ENCODE measurements at regions not wholly inside any gene's neighbourhood (a gene's known extent, or its start where the extent isn't known, plus 50 kb on each side); places are given as distances from the start of the nearest gene placed in this dataset.
A peak's percentile ranks its signal among the peaks of the same experiment; 100 is the strongest.

DNA sequence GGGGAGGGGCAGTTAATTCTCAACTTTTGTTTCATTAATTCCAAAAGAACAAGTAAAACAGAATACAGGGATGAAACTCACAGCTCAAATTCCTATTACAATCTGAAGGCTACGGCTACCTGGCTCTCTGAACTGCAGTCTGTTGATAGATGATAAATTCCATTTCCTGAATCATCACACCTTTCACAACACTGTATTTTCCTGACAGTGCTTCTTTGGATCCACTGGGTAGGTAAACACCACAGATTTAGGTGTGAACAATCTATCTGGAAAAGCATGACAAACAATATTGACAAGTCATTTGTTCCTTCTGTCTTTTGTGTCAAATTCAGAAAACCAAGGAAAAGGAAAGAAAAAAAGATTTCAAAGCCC is 843.2 kb downstream of the LRRTM4 start:
- Histone ChIP-seq H3K36me3 (ENCODE audit: control insufficient read depth in 2 of 2, extremely low read depth in 1 of 2, insufficient read depth in 2 of 2, low read length in 2 of 2) (no peaks in the 10 kb centered on the region), H2AFZ (ENCODE audit: low read depth, low read length) (no peak overlapping the region), H3K4me3 (replicated peaks in 1 of 3; ENCODE audit: insufficient read depth in 1 of 3, low read depth in 1 of 3, low read length in 3 of 3) (no peak overlapping the region), H3K79me2 (ENCODE audit: control insufficient read depth, insufficient read depth, low read length) (no peaks in the 10 kb centered on the region), H3K4me2 (ENCODE audit: insufficient read depth, low read length) (no peak overlapping the region), H3K27me3 (ENCODE audit: control insufficient read depth in 2 of 2, insufficient read depth in 2 of 2, low read length in 2 of 2) (no peaks in the 10 kb centered on the region), H3K9me3 (replicated peaks; ENCODE audit: control insufficient read depth, insufficient read depth, low read length) (no peaks in the 10 kb centered on the region), H3K9me1 (replicated peaks; ENCODE audit: control insufficient read depth, extremely low read depth, insufficient read depth, low read length) (no peaks in the 10 kb centered on the region), H3K27ac (ENCODE audit: insufficient read depth, low read depth, low read length) (no peak overlapping the region), H3K4me1 (ENCODE audit: control insufficient read depth, extremely low read depth, insufficient read depth, low read length) (no peaks in the 10 kb centered on the region), H3K9ac (replicated peaks; ENCODE audit: extremely low read depth, insufficient read depth, low read length) (no peak overlapping the region), H4K20me1 (replicated peaks; ENCODE audit: control insufficient read depth, extremely low read depth, insufficient read depth, low read length) (no peaks in the 10 kb centered on the region)
- no peak for DNase-seq (ENCODE audit: low read depth, low spot score)
- POLR2A ChIA-PET, result no interaction called here
- no peak for FAIRE-seq
- no TSS peak for BruUV-seq (replicated peaks)
- dilution Hi-C loops (cut with MboI; ENCODE audit: extremely low pct_ligation_motif_present, low sequenced_read_pairs) (no loop called here), intact Hi-C loops (cut with micrococcal nuclease) (no loop called here)
- TF ChIP-seq POLR2A (IDR thresholded peaks at IDR 0.05; ENCODE audit: low read depth, low read length), result no peak
- no peak for TF ChIP-seq GATA2 (IDR thresholded peaks at IDR 0.05; ENCODE audit: insufficient read depth, insufficient read length, low read depth, low read length)
- no peak for TF ChIP-seq FOS (IDR thresholded peaks at IDR 0.05; ENCODE audit: borderline replicate concordance, insufficient read depth, low read length)
- TF ChIP-seq, protein P1, sequence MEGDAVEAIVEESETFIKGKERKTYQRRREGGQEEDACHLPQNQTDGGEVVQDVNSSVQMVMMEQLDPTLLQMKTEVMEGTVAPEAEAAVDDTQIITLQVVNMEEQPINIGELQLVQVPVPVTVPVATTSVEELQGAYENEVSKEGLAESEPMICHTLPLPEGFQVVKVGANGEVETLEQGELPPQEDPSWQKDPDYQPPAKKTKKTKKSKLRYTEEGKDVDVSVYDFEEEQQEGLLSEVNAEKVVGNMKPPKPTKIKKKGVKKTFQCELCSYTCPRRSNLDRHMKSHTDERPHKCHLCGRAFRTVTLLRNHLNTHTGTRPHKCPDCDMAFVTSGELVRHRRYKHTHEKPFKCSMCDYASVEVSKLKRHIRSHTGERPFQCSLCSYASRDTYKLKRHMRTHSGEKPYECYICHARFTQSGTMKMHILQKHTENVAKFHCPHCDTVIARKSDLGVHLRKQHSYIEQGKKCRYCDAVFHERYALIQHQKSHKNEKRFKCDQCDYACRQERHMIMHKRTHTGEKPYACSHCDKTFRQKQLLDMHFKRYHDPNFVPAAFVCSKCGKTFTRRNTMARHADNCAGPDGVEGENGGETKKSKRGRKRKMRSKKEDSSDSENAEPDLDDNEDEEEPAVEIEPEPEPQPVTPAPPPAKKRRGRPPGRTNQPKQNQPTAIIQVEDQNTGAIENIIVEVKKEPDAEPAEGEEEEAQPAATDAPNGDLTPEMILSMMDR (IDR thresholded peaks at IDR 0.05; ENCODE audit: extremely low read depth in 1 of 2, insufficient read depth in 1 of 2, low read depth in 1 of 2, low read length in 2 of 2), result no peak
- CTCF ChIA-PET, result no interaction called here

DNA sequence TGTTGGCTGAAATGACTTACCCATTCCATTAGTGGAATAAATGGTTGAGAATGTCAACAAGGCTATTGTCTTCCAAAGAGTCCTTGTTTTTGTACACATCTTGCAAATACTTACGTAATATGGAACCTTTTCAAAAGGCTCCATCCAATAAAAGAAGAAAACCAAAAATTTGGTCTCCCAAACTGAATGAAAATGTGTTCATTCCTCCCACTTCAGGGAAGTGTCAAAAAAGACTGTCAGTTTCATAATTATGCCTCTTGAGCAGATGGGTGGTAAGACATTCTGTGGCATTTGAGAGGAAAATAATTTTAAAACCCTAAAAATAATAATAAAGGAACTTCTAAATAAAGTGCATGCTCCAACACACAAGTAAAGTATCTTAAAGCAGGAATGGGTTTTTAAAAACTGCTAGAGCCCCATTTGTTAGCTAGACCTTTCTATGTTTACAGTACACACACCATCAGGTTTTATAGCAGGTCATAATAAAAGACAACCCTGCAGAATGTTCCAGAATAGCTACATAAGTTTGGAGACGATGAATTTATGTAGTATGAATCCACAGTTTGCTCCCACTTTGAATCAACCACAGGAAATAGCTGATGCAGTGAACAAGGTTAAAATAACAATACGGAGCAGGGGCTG is 843.7 kb downstream of the LRRTM4 start:
- H3K4me2 ChIP-seq (ENCODE audit: insufficient read depth, low read length), result no peak overlapping the region
- no peak overlapping the region for H2AFZ ChIP-seq (ENCODE audit: low read depth, low read length)
- no TSS peak for BruUV-seq (replicated peaks)
- POLR2A ChIA-PET, result no interaction called here
- H3K79me2 ChIP-seq (ENCODE audit: control insufficient read depth, insufficient read depth, low read length), result no peaks in the 10 kb centered on the region
- H3K9me1 ChIP-seq (replicated peaks; ENCODE audit: control insufficient read depth, extremely low read depth, insufficient read depth, low read length), result no peaks in the 10 kb centered on the region
- H4K20me1 ChIP-seq (replicated peaks; ENCODE audit: control insufficient read depth, extremely low read depth, insufficient read depth, low read length), result no peaks in the 10 kb centered on the region
- no peak overlapping the region for H3K27ac ChIP-seq (ENCODE audit: insufficient read depth, low read depth, low read length)
- no peak overlapping the region for H3K4me3 ChIP-seq (replicated peaks in 1 of 3; ENCODE audit: insufficient read depth in 1 of 3, low read depth in 1 of 3, low read length in 3 of 3)
- CTCF ChIA-PET, result no interaction called here
- dilution Hi-C loops (cut with MboI; ENCODE audit: extremely low pct_ligation_motif_present, low sequenced_read_pairs) (no loop called here), intact Hi-C loops (cut with micrococcal nuclease) (no loop called here)
- TF ChIP-seq MYC (IDR thresholded peaks at IDR 0.05; ENCODE audit: low read depth, low read length) (no peak), EZH2 (IDR thresholded peaks at IDR 0.05; ENCODE audit: borderline replicate concordance, low read depth, low read length, severe bottlenecking) (no peak), GATA2 (IDR thresholded peaks at IDR 0.05; ENCODE audit: insufficient read depth, insufficient read length, low read depth, low read length) (no peak), JUN (IDR thresholded peaks at IDR 0.05; ENCODE audit: borderline replicate concordance, insufficient read depth, insufficient read length, low read depth) (no peak), POLR2A (IDR thresholded peaks at IDR 0.05; ENCODE audit: low read depth, low read length) (no peak), FOS (IDR thresholded peaks at IDR 0.05; ENCODE audit: borderline replicate concordance, insufficient read depth, low read length) (no peak), POLR2AphosphoS5 (IDR thresholded peaks at IDR 0.05; ENCODE audit: insufficient read depth, low read depth, low read length) (no peak)
- TF ChIP-seq, protein P2, sequence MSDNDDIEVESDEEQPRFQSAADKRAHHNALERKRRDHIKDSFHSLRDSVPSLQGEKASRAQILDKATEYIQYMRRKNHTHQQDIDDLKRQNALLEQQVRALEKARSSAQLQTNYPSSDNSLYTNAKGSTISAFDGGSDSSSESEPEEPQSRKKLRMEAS (IDR thresholded peaks at IDR 0.05; ENCODE audit: insufficient read depth, insufficient read length), result no peak
- TF ChIP-seq, protein P1 (IDR thresholded peaks at IDR 0.05; ENCODE audit: extremely low read depth in 1 of 2, insufficient read depth in 1 of 2, low read depth in 1 of 2, low read length in 2 of 2), result no peak
- H3K27me3 ChIP-seq (ENCODE audit: control insufficient read depth in 2 of 2, insufficient read depth in 2 of 2, low read length in 2 of 2), result no peaks in the 10 kb centered on the region
- no peaks in the 10 kb centered on the region for H3K9me3 ChIP-seq (replicated peaks; ENCODE audit: control insufficient read depth, insufficient read depth, low read length)
- no peak overlapping the region for H3K9ac ChIP-seq (replicated peaks; ENCODE audit: extremely low read depth, insufficient read depth, low read length)
- H3K4me1 ChIP-seq (ENCODE audit: control insufficient read depth, extremely low read depth, insufficient read depth, low read length), result no peaks in the 10 kb centered on the region
- FAIRE-seq (no peak), DNase-seq (ENCODE audit: low read depth, low spot score) (peak; percentile 3)
- no peaks in the 10 kb centered on the region for H3K36me3 ChIP-seq (ENCODE audit: control insufficient read depth in 2 of 2, extremely low read depth in 1 of 2, insufficient read depth in 2 of 2, low read length in 2 of 2)

All from endothelial cell of umbilical vein (primary cell).